AG20443 (cell line): ENCODE measurements at regions not wholly inside any gene's neighbourhood (a gene's known extent, or its start where the extent isn't known, plus 50 kb on each side); places are given as distances from the start of the nearest gene placed in this dataset.
"Not testable (repeated sequence)": the region's sequence is repeated elsewhere in the genome, so short reads cannot be mapped to it uniquely, and the experiment has no call there.

Source experiments
- DNase-seq: peaks from one replicate; pipeline ENCODE4 v3.0.0; 2012; ENCODE audit warnings: low spot score, mixed read lengths

DNA sequence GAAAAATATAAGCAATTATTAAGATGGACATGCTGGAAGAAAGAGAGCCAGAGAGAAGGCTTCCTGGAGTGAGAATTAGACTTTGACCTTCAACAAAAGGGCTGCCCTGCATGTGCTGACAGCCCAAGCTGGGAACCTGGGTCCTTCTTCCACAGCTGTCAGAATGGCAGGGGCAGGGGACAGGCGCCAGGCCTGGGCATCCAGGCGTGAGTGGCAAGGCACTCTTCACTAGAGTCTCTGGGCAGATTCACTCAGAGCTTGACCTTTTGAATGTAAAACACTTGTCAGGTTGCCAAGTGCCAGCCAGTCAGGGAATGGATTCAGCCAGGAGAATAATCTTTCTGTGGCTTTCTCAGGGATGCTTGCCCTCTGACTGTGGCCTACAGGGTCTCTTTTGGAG lies 119.1 kb upstream of the CLINT1 start:
- DNase-seq = no peak

DNA sequence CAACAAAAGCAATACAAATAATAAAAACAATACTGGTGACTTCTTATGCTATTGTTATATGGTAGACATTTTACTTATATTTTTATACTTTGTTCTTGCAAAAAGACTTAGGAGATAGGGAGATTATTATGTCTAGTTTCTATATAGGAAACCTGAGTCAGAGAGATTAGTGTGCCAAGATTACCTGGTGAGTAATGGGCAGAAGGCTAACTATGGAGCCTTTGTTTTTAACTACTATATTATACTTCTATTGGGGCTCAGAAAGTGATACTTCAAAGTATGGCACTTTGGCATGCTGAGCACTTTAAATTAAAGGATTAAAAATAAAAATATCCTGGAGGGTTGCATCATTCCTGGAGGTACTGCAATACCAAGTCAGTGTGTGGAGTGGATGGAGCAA lies 117.5 kb upstream of the CLINT1 start:
- DNase-seq = no peak

DNA sequence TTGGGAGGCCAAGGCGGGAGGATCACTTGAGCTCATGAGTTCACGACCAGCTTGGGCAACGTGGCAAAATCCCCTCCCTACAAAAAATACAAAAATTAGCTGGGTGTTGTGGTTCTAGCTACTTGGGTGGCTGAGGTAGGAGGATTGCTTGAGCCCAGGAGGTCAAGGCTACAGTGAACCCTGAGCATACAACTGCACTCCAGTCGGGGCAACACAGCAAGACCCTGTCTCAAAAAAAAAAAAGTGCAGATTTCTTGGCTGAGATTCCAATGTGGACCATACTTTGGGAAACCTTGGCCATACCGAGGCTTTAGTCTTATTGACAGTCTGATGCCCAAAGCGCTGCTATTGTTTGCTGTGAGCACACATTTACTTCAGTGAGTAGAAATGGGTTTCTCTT lies 113.6 kb upstream of the CLINT1 start:
- no peak for DNase-seq

DNA sequence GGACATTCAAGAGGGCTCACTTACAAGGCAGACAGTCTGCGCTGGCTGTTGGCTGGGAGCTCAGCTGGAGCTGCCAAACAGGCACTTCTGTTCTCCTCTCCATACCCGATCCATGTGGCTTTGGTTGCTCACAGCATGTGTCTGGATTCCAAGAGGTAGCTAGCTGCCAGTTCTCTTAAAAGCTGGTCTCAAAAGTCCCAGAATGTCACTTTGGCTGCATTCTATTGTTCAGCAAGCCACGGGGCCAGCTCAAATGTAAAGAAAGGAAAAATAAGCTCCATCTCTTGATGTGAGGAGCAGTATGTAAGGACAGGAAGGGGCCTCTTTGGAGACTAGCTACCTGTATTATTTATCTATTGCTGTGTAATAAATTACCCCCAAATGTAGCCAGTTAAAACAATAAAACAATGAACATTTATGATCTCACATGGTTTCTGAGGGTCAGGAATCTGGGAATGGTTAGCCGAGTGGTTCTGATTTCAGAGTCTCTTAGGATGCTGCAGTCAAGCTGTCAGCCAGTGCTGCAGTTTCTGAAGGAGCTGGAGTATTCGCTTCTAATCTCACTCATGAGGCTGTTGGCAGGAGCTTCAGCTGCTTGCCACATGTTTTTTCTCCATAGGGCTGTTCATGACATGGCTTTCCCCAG lies 112.7 kb upstream of the CLINT1 start:
- DNase-seq = peak; percentile 49

DNA sequence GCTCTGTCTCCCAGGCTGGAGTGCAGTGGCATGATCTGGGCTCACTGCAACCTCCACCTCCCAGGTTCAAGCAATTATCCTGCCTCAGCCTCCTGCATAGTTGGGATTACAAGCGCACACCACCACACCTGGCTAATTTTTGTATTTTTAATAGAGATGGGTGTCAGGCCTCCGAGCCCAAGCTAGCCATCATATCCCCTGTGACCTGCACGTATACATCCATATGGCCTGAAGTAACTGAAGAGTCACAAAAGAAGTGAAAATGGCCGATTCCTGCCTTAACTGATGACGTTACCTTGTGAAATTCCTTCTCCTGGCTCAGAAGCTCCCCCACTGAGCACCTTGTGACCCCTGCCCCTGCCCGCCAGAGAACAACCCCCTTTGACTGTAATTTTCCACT lies 109.6 kb upstream of the CLINT1 start:
- DNase-seq = not testable (repeated sequence)

DNA sequence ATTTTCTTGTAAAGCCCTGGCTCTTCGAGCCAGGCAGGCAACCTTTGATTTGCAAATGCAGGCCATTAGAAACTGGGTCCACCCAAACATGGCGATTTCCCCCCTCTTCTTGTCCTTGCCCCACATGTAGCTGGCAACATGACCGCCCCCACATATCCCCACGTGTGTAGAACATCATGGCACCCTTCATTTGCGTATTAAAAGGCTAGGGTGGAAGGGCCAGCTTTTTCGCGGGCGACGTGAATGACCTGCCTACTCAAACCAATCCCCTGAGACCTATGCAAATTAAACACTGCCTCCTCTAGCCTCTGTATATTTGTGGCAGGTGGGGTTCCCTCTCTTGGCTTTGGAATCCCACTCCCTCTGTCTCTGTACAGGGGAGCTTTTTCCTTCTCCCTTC lies 107.0 kb upstream of the CLINT1 start:
- DNase-seq = no peak

DNA sequence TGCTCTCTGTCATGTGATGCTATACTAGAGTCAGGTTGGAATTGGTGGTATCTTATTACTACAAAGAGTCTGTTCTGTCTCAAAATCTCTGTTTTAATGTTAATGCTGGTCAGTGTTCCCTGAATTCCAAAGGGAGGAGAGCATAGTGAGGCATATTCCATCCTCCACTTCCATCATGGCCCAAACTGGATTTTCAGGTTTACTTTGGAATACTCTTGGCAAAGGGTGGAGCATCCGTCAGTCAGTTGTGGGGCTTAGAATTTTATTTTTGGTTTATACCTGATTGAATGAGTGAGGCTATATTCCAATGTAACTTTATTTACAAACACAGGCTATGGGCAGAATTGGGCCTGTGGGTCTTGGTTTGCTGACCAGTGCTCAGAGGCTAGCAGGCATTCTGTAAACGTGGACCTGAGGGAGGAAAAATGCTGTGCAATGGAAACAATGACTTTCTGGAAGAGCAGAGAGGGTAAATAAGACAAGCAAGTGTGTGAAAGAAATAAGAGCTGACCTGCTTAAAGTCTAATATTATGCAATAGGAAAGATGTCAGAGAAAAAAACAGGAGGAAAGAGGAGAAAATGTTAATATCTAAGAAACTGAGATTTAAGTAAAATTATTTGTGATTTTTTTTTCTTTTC lies 106.2 kb upstream of the CLINT1 start:
- DNase-seq = no peak

DNA sequence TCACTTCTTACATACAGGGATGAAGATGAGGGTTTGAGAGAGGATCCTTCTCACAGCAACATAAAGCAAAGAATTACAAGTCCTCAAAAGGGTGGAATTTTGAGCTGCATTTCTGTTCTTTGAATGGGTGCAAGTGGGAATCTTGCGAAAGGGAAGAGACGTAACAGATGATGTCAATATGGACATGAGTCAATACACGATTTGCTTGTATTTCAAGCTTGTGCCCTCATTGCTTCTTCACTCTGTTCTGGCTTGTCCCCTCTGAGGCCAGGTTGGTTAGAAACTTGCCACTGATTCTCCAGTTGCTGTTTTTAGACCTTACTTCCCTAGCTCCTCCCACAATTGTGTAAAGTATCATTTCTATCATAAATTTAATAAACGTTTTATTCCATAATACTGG lies 104.8 kb upstream of the CLINT1 start:
- DNase-seq = no peak

DNA sequence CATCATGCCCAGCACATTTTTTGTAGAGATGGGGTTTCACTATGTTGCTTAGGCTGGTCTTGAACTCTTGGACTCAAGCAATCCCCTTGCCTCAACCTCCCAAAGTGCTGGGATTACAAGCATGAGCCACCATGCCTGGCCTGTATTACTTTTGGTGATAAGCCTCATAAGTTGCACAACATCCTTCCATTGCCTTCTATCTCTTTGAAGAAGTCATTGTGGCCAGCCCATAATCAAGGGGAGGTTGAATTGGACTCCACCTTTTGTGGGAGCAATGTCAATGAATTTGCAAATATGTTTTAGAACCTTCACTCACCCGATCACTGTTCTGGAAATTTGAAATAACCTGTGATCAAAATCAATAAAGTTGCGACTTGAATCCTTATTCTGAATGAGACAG lies 104.3 kb upstream of the CLINT1 start:
- no peak for DNase-seq

DNA sequence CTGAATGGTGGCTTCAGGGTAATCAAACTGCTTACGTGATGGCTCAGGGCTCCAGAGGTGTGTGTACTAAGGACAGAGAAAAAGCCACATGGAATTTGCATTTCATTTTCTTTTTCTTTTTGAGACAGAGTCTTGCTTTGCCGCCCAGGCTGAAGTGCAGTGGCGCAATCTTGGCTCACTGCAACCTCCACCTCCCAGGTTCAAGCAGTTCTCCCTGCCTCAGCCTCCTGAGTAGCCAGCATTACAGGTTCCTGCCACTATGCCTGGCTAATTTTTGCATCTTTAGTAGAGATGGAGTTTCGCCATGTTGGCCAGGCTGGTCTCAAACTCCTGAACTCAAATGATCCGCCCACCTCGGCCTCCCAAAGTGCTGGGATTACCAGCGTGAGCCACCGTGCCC lies 103.7 kb upstream of the CLINT1 start:
- DNase-seq = not testable (repeated sequence)

DNA sequence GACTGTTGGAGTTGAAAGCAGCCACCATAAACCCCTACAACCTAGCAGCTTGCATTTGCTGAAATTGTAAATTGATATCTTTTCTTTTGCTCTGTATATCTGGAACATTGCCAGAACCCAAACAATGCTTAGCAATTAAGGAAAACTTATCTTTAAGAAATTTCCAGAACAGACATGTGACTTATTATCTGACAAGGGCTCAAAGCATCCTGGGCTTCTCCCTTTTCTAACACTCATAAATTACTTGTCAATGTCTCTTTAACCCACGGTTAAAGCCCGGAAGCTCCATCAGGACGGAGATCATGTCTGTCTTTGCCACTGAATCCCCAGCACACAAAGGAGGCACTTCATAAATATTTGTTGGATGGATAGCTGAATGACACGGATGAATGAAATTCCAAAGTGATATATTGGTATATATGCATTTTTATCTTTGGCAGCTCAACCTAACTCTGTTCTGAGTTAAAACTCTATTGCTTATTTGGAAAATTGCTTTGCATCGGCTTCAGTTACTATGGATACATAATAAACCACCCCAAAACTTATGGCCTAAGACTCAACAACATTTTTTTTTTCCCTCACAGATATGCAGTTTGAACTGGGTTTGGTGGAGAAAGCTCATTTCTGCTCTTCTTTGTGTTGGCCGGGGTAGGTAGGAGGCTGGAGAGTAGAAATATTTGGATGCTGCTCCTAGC lies 103.1 kb upstream of the CLINT1 start:
- DNase-seq = no peak

DNA sequence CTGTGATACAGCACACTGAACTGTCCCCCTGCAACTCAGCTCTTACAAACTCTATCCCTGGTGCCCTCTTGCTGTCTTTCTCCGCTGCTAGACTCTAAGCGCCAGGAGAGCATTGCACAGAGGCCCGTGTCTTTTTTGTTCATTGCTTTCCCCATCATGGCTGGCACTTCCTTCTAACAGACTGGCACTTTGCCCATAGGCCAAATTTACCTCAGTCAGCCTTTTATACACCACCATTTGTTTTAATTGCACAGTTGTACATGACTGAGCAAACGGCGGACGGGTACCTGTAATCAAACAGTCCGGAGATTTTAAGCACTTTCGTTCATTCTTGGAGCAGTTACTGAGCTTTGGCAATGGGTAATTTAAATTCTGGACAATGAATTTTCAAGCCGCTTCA lies 102.2 kb upstream of the CLINT1 start:
- DNase-seq = no peak

DNA sequence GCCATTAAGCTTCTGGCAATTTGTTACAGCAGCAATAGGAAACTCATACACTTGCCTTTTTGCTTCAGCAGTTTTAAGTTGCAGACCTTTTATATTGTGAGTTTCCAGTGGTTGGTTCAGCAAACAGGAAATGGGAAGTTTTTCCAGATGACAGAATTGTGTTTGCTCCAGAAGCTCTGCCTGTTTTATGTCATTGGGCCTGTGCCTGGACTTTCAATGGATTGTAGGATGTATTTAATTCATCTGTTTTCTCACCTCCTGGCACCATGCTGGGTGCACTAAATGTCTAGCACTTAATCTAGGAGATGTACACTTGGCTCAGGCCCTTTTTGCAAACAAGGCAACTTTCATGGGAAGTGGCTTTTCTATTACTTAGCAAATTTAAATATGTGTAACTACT lies 100.4 kb upstream of the CLINT1 start:
- no peak for DNase-seq

DNA sequence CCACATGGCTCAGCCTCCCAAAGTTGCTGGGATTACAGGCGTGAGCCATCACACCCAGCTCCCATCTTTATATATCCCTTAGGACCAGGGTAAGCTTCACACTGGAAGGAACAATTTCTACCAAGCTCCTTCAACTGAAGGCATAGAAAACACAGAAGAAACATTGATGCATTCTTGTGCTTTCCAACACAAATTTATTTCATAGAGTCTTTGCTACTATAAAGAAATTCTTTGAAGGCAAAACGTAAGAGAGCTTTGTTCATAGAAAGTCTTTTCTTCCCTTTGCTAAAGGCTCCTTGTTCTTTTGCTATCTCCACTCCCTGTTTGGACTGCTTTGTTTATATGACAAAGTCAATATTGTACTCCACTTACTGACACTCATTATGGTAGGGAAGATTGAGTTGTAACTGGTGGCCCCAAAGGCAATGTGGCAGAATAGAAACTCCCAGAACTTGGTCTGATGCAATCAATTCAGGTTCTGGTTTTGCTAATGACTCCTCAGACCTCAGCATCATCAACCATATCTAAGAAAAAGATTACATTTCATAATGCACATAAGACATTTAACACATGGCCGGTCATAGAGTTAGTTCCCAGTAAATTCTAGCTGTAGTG lies 97.4 kb upstream of the CLINT1 start:
- DNase-seq = no peak

DNA sequence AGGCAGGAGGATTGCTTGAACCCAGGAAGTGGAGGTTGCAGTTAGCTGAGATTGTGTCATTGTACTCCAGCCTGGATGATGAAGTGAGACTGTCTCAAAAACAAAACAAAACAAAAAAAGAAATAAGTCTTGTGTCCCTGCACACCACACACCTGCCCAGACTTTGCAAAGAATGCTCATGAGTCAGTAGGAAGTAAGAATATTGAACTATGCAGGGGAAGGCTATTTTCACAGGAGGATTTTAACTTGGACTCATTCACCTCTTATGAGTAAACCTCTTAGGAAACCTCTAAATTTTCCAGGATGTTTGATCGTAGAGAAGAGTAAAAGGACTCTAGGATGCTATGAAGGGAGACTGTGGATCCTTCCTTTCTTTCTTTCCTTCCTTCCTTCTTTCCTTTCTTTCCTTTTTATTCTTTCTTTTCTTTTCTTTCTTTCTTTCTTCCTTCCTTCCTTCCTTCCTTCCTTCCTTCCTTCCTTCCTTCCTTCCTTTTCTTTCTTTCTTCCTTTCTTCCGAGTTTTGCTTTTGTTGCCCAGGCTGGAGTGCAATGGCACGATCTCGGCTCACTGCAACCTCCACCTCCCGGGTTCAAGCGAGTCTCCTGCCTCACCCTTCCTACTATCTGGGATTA lies 96.7 kb upstream of the CLINT1 start:
- DNase-seq = no peak

DNA sequence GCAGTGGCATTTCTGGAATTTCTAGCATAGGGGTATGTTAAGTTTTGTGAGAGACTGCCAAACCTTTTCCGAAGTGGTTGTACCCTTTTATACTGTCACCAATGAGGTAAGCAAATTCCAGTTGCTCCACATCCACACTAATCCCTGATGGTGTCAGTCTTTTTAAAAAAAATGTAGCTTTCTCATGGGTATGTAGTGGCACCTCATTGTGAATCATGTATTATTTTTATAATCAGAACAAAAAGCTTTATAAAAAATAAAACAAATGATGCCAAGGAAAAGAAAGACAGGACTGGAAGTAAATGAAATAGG lies 93.4 kb upstream of the CLINT1 start:
- DNase-seq = no peak

DNA sequence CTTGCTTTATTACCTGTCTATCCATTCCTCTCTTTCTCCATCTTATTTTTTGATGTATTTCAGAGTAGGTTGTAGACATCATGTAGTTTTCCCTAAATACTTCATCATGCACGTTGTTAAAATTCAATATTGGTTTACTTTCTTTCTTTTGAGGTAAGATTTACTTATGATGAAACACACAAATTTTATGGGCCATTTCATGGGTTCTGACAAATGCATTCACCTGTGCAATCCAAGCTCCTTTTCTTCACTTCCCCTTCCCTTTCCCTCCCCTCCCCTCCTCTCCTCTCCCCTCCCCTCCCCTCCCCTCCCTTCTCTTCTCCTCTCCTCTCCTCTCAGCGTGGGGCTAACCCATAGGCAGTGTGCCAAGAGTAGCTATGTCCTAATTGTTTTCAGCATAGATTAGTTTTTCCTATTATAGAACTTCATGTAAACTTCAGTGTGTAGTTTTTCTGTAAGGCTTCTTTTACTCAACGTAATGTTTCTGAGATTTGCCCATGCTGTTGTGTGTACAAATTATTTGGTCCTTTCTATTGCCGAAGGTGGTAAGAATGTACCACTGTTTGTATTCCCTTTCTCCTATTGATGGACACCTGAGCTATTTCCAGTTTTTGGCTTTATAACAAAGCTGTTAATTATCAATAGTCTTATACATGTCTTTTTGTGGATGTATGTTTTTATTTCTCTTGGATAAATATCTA lies 92.9 kb upstream of the CLINT1 start:
- DNase-seq = no peak

DNA sequence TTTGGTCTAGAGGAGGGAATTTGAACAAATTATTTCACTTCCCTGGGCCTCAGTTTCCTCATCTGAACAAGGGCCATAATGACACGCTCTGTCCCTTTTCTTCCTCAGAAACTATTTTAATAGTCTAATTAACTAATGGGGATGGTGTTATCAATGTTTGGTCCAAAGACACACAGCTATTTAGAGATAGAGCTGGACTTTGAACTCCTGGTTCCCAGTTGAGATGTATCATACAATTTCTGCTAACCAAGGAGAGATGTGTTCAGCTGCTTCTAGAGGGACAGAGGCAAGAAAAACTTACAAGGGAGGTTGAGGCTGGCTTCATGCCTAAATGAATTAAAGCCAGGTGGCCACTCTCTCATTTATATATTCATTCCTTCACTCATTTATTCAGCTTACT lies 90.6 kb upstream of the CLINT1 start:
- DNase-seq = no peak

DNA sequence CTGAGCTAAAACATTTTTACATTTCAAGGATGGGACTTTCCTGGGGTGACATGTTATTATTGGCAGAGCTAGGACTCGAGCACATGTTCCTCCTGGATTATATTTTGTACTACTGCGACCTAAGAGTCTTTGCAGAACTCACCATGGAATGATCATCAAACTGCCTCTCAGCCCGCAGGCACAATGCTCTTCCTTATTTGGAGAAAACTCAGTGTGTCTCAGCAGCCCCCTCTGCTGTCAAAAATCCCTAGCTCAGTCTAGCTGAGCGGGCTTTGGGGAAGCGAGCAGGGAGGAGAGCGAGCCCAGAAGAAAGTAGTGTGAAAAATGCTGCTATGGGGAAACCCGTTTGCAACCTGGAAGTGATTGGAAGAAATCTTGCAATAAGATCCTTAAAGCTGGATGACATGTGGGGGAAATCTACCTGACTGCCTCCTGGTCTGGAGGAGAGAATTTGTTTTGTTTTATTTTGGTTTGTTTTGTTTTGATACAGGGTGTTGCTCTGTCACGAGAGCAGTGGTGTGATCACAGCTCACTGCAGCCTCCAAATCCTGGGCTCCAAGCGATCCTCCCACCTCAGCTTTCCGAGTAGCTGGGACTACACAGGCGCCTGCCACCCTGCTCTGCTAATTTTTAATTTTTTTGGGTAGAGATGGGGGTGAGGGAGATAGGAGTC lies 89.9 kb upstream of the CLINT1 start:
- peak; percentile 92 for DNase-seq

DNA sequence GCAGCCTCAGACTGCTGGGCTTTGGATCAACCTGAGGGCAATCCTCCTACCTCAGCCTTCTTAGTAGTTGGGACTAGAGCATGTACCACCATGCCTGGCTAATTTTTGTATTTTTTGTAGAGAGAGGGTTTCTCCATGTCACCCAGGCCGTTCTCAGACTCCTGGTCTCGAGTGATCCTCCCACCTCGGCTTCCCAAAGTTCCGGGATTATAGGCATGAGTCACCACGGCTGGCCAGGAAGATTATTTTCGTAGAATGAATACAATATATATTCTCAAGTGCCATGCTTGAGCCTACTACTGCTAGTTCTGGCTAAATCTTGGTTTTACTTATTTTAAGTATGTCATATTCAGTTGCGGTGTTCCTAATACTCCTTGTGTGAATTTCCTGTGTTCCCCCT lies 88.2 kb upstream of the CLINT1 start:
- DNase-seq = no peak

DNA sequence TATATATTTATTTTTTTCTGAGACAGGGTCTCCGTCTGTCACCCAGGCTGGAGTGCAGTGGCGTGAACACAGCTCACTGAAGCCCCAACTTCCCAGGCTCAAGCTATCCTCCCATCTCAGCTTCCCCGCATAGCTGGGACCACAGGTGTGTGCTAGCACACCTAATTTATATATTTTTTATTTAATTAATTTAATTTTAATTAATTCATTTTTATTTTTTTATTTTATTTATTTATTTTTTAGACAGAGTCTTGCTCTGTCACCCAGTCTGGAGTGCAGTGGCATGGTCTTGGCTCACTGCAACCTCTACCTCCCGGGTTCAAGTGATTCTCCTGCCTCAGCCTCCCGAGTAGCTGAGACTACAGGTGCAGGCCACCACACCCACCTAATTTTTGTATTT lies 86.9 kb upstream of the CLINT1 start:
- DNase-seq = not testable (repeated sequence)

DNA sequence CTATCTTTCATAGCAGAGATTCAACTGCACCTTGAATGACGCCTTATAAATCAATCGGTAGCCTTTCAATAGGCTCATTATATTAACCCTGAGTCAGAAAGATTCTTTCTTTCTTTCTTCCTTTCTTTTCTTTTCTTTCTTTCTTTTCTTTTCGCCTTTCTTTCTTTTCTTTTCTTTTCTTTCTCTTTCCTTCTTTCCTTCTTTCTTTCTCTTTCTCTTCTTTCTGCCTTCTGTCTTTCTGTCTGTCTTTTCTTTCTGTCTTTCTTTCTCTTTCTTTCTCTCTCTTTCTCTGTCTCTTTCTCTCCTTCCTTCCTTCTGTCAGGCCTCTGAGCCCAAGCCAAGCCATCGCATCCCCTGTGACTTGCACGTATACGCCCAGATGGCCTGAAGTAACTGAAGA lies 86.0 kb upstream of the CLINT1 start:
- DNase-seq = no peak
